Memory B cell (primary cell): ENCODE measurements at regions not wholly inside any gene's neighbourhood (a gene's known extent, or its start where the extent isn't known, plus 50 kb on each side); places are given as distances from the start of the nearest gene placed in this dataset.

Experiments used
- ATAC-seq: fragments of 150-1000 bp; cut with Tn5 transposase; 2 replicates; pipeline ENCODE4 v1.10.0; 2021; ENCODE audit warnings: low read depth, mild to moderate bottlenecking, moderate library complexity
- DNase-seq, 2 donors: peaks; one replicate each; pipeline ENCODE4 v3.0.0; 2022; ENCODE audit warnings: low spot score in 2 of 2
- H3K27ac Mint-ChIP-seq: one replicate; pipeline ENCODE4 v1.8.0; 2022; ENCODE audit warnings: mild to moderate bottlenecking, moderate library complexity, mixed read lengths
- H3K27me3 Mint-ChIP-seq: one replicate; pipeline ENCODE4 v1.8.0; 2022; ENCODE audit warnings: mixed read lengths
- H3K36me3 Mint-ChIP-seq: one replicate; pipeline ENCODE4 v1.8.0; 2022; ENCODE audit warnings: mild to moderate bottlenecking, mixed read lengths
- H3K4me1 Mint-ChIP-seq: one replicate; pipeline ENCODE4 v1.8.0; 2022; ENCODE audit warnings: mixed read lengths
- H3K4me3 Mint-ChIP-seq: one replicate; pipeline ENCODE4 v1.8.0; 2022; ENCODE audit warnings: mild to moderate bottlenecking, moderate library complexity, mixed read lengths
- H3K9me3 Mint-ChIP-seq: one replicate; pipeline ENCODE4 v1.8.0; 2022; ENCODE audit warnings: mixed read lengths

DNA sequence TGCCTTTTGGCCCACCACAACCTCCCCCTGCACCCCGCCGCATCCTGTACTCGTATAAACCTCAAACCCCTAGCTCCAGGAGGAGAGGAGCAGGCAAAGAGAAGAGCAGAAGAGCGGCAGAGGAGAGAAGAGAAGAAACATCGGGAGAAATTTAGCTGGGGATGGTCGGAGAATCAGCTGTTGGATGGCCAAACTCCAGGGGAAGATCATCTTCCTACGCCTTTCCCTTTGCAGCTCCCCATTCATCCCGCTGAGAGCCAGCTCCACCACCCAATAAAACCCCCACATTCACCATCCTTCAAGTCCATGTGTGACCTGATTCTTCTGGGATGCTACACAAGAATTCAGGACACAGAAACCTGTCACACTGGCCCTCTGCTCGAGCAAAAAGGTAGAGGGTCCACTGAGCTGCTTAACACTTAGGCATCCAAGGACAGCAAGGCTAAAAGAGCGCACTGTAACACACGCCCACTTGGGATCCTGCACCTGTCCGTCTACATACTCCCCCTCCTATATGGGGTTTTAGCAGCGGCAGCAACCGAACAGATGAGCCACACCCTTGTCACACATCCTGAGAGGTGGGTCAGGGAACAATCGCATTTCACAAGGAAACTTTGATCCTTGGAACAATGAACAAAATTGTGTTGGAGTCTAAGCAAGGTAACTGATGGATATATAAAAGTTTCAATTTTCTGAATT, 51.6 kb upstream of the MIR17HG start:
- no peaks in the 10 kb centered on the region for H3K4me1 Mint-ChIP-seq
- peaks cover 4% of the 10 kb centered on the region for H3K9me3 Mint-ChIP-seq
- no peak for ATAC-seq
- no peak for DNase-seq
- peaks cover 7% of the 10 kb centered on the region for H3K27me3 Mint-ChIP-seq
- no peak overlapping the region for H3K4me3 Mint-ChIP-seq
- no peaks in the 10 kb centered on the region for H3K36me3 Mint-ChIP-seq
- no peak overlapping the region for H3K27ac Mint-ChIP-seq

DNA sequence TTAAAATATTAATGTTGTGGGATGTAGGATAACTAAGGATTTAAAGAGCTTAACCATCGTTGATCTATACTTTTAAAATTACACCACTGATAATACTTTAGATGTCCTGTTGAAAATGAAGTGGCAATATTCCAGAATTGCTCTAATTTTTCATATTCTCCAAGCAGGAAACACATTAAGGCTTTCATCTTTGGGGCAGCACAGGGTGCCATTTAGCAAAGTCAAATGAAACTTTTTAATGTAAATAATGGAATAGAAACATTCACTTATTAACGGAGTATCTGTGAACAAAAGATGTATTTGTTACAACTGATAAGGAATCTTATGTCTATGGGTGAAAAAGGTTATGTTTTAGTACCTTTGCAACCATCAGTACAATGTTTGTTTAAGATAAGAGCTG, 50.0 kb upstream of the MIR17HG start:
- ATAC-seq = no peak
- Mint-ChIP-seq H3K36me3 (no peaks in the 10 kb centered on the region), H3K4me3 (no peak overlapping the region), H3K9me3 (peaks cover 4% of the 10 kb centered on the region), H3K4me1 (peaks cover 2% of the 10 kb centered on the region), H3K27me3 (peaks cover 7% of the 10 kb centered on the region), H3K27ac (no peak overlapping the region)
- DNase-seq = no peak
